HG02938 (cell line): ENCODE measurements at regions not wholly inside any gene's neighbourhood (a gene's known extent, or its start where the extent isn't known, plus 50 kb on each side); places are given as distances from the start of the nearest gene placed in this dataset.

Experiments
- ATAC-seq: cut with Tn5 transposase; IDR thresholded peaks from one replicate; pipeline ENCODE4 v1.9.1; 2021; ENCODE audit warnings: mild to moderate bottlenecking, moderate library complexity; ENCODE audit not compliant: unreplicated experiment

GRCh38 chr5:174425271-174425963, 299.0 kb upstream of the MSX2 start:
- ATAC-seq, result no peak

- no peak for ATAC-seq
These were observed 298.5 kb upstream of the MSX2 start for GRCh38 chr5:174425964-174426290.

- ATAC-seq, result no peak
These were observed 298.0 kb upstream of the MSX2 start for GRCh38 chr5:174426388-174426787.

- ATAC-seq, result no peak
These were observed 297.5 kb upstream of the MSX2 start for GRCh38 chr5:174426851-174427250.

GRCh38 chr5:174427304-174427703, 297.1 kb upstream of the MSX2 start:
- no peak for ATAC-seq

- no peak for ATAC-seq
These were observed 295.5 kb upstream of the MSX2 start for GRCh38 chr5:174428895-174429294.

GRCh38 chr5:174430940-174431339, 293.4 kb upstream of the MSX2 start:
- ATAC-seq, result no peak

- ATAC-seq, result no peak
These were observed 292.9 kb upstream of the MSX2 start for GRCh38 chr5:174431504-174431903.

- ATAC-seq, result no peak
These were observed 291.3 kb upstream of the MSX2 start for GRCh38 chr5:174433098-174433497.

- ATAC-seq, result no peak
These were observed 287.6 kb upstream of the MSX2 start for GRCh38 chr5:174436750-174437149.

- no peak for ATAC-seq
These were observed 279.7 kb upstream of the MSX2 start for GRCh38 chr5:174444479-174445188.

GRCh38 chr5:174446446-174446845, 277.9 kb upstream of the MSX2 start:
- ATAC-seq, result no peak

GRCh38 chr5:174446988-174447387, 277.4 kb upstream of the MSX2 start:
- no peak for ATAC-seq

GRCh38 chr5:174448041-174448440, 276.3 kb upstream of the MSX2 start:
- ATAC-seq, result no peak

- no peak for ATAC-seq
These were observed 275.7 kb upstream of the MSX2 start for GRCh38 chr5:174448662-174449061.

- no peak for ATAC-seq
These were observed 270.7 kb upstream of the MSX2 start for GRCh38 chr5:174453690-174454089.

GRCh38 chr5:174454464-174454863, 269.9 kb upstream of the MSX2 start:
- ATAC-seq, result no peak

GRCh38 chr5:174454890-174455289, 269.5 kb upstream of the MSX2 start:
- no peak for ATAC-seq

GRCh38 chr5:174455301-174455700, 269.1 kb upstream of the MSX2 start:
- no peak for ATAC-seq

GRCh38 chr5:174457141-174457678, 267.2 kb upstream of the MSX2 start:
- ATAC-seq, result no peak

GRCh38 chr5:174459071-174459702, 265.2 kb upstream of the MSX2 start:
- ATAC-seq, result no peak

GRCh38 chr5:174459832-174460448, 264.4 kb upstream of the MSX2 start:
- ATAC-seq, result no peak
